ENCODE measurements at regions not wholly inside any gene's neighbourhood (a gene's known extent, or its start where the extent isn't known, plus 50 kb on each side); places are given as distances from the start of the nearest gene placed in this dataset.

DNA sequence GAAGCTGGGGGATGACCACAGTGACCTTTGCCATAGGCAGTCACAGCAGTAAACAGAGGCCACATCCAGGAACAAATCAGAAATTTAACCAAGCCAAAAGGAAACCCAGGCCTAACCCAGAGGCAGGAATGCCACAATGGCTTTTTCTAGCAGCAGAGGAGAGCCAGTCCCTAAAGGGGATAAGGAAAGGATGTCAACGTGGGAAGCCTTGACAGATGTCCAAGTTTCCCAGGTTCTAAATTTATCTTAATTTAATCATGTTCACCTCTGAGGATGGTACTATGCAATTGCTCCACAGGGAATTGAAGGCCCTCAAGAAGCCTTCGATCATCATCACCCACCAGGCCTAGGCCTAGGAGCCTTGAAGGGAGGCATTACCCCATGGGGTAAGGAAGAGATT is 374.7 kb downstream of the TNS1 start:
- Histone ChIP-seq H3K4me1 (peaks cover 0 to 5% (median 0%) of the 10 kb centered on the region in 4 donors), H3K27me3 (no peaks in the 10 kb centered on the region), H3K27ac (no peak overlapping the region), H3K4me3 (no peak overlapping the region), H3K36me3 (no peaks in the 10 kb centered on the region), H3K9me3 (no peaks in the 10 kb centered on the region)
- TF ChIP-seq POLR2A (IDR thresholded peaks at IDR 0.05) (no peak), EP300 (IDR thresholded peaks at IDR 0.05) (no peak), POLR2AphosphoS5 (IDR thresholded peaks at IDR 0.05) (no peak)
- TF ChIP-seq, protein P1, sequence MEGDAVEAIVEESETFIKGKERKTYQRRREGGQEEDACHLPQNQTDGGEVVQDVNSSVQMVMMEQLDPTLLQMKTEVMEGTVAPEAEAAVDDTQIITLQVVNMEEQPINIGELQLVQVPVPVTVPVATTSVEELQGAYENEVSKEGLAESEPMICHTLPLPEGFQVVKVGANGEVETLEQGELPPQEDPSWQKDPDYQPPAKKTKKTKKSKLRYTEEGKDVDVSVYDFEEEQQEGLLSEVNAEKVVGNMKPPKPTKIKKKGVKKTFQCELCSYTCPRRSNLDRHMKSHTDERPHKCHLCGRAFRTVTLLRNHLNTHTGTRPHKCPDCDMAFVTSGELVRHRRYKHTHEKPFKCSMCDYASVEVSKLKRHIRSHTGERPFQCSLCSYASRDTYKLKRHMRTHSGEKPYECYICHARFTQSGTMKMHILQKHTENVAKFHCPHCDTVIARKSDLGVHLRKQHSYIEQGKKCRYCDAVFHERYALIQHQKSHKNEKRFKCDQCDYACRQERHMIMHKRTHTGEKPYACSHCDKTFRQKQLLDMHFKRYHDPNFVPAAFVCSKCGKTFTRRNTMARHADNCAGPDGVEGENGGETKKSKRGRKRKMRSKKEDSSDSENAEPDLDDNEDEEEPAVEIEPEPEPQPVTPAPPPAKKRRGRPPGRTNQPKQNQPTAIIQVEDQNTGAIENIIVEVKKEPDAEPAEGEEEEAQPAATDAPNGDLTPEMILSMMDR (IDR thresholded peaks at IDR 0.05), result no peak
- no peak for ATAC-seq (ENCODE audit: low FRiP score in 2 of 2)
- 60 to 79% methylated on average over 2 of the region's 2 CpGs for WGBS, 2 donors
- DNase-seq, result no peak

DNA sequence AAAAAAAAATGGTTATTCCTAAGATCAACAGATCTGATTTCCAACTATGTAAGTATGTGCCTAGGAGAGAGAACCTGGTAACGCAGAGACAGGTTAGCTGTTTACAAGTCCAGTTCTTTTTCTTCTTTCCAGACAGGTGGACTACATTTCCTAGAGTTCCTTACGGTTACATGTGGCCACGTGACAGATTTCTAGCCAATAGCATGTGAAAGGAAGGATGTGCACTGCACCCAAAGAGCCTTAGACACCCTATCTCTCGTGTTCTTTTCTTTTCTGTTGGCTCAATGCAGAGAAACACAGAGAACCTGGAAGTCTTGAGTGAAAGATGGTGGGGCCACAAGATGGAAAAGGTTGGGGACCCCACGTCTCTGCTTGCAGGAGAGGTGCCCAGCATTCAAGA is 375.9 kb downstream of the TNS1 start:
- DNase-seq (no peak), ATAC-seq (ENCODE audit: low FRiP score in 2 of 2) (no peak)
- no peaks in the 10 kb centered on the region for H3K9me3 ChIP-seq
- peaks cover 0 to 16% (median 3%) of the 10 kb centered on the region in 4 donors for H3K4me1 ChIP-seq
- H3K27ac ChIP-seq, result no peak overlapping the region
- whole genome bisulfite sequencing, 2 donors, result 89 to 91% methylated on average over 5 of the region's 5 CpGs
- H3K27me3 ChIP-seq, result no peaks in the 10 kb centered on the region
- no peaks in the 10 kb centered on the region for H3K36me3 ChIP-seq
- H3K4me3 ChIP-seq, result no peak overlapping the region
- no peak for TF ChIP-seq POLR2AphosphoS5 (IDR thresholded peaks at IDR 0.05)
- no peak for TF ChIP-seq EP300 (IDR thresholded peaks at IDR 0.05)
- TF ChIP-seq POLR2A (IDR thresholded peaks at IDR 0.05), result no peak
- TF ChIP-seq, protein P1 (IDR thresholded peaks at IDR 0.05), result no peak

DNA sequence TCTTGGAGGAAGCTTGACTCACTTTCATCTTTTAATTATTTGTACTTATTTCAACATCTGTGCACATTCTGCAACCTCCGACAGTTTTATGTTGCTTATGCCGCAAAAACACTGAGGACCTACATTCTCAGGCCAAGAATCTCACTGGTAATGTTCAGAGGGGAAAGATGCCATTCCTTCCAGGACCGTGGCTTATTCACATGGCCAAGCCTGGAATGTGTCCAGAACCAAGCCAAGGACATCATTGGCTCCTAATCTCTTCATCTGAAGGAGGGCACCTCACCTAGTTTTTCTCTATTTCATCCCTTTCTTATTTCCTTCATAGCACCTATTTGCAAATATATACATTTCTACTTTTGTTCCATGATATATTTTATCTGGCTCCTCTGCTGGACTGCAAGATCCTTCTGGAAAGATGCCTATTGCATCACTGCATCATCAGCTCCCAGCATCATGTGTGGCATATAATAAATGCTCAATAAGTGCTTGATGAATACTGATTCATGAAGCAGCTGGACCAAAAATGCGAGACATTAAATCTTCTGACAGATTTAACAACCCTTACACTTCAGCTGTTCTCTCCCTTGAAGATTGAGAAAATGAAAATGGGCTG is 377.1 kb downstream of the TNS1 start:
- Histone ChIP-seq H3K4me1 (peaks cover 0 to 24% (median 9%) of the 10 kb centered on the region in 4 donors), H3K27ac (no peak overlapping the region), H3K4me3 (no peak overlapping the region), H3K9me3 (no peaks in the 10 kb centered on the region), H3K36me3 (no peaks in the 10 kb centered on the region), H3K27me3 (no peaks in the 10 kb centered on the region)
- DNase-seq (no peak), ATAC-seq (ENCODE audit: low FRiP score in 2 of 2) (peak in 1 of 2 donors; percentile 63)
- 71% methylated on average over 4 of the region's 4 CpGs for WGBS, 2 donors
- TF ChIP-seq POLR2A (IDR thresholded peaks at IDR 0.05), result no peak
- TF ChIP-seq POLR2AphosphoS5 (IDR thresholded peaks at IDR 0.05), result no peak
- TF ChIP-seq, protein P1 (IDR thresholded peaks at IDR 0.05), result no peak
- TF ChIP-seq EP300 (IDR thresholded peaks at IDR 0.05), result no peak

DNA sequence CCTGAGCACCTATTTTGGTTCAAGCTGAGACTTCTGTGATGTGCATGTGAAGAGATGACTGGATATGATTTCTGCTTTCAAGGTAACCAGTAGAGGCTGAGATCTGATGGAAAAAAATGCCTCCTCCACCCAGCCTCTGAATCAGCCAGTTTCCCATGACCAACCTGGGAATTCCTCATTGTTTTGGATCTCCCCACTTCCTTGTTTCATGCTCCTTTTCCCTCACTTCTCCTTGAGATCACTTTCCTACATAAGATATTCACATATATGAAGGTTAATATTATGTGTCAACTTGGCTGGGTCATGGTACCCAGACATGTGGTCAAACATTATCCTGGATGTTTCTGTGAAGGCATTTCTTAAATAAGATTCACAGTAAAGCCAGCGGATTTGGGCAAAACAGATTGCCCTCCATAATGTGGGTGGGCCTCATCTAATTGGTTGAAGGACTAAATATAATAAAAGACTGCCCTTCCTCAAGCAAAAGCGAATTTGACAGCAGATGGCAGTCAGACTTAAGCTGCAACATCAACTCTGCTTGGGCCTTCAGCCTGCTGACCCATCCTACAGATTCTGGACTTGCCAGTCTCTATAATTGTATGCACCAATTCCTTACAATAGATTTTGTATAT is 379.4 kb downstream of the TNS1 start:
- 94 to 95% methylated on average over 2 of the region's 2 CpGs for WGBS, 2 donors
- H3K4me1 ChIP-seq, result peaks cover 0 to 24% (median 9%) of the 10 kb centered on the region in 4 donors
- no peak for TF ChIP-seq EP300 (IDR thresholded peaks at IDR 0.05)
- TF ChIP-seq, protein P1 (IDR thresholded peaks at IDR 0.05), result no peak
- TF ChIP-seq POLR2A (IDR thresholded peaks at IDR 0.05), result no peak
- TF ChIP-seq POLR2AphosphoS5 (IDR thresholded peaks at IDR 0.05), result no peak
- ATAC-seq (ENCODE audit: low FRiP score in 2 of 2), result no peak
- DNase-seq, result no peak
- H3K27ac ChIP-seq, result no peak overlapping the region
- H3K4me3 ChIP-seq, result no peak overlapping the region
- no peaks in the 10 kb centered on the region for H3K27me3 ChIP-seq
- no peaks in the 10 kb centered on the region for H3K36me3 ChIP-seq
- no peaks in the 10 kb centered on the region for H3K9me3 ChIP-seq
